ENCODE measurements at regions not wholly inside any gene's neighbourhood (a gene's known extent, or its start where the extent isn't known, plus 50 kb on each side); places are given as distances from the start of the nearest gene placed in this dataset.

GRCh38 chr3:94896994-94897393 is 834.1 kb downstream of the NSUN3 start:
- DNase-seq = no peak

- no peak for DNase-seq
These were observed 841.4 kb downstream of the NSUN3 start for GRCh38 chr3:94904156-94904674.

DNA sequence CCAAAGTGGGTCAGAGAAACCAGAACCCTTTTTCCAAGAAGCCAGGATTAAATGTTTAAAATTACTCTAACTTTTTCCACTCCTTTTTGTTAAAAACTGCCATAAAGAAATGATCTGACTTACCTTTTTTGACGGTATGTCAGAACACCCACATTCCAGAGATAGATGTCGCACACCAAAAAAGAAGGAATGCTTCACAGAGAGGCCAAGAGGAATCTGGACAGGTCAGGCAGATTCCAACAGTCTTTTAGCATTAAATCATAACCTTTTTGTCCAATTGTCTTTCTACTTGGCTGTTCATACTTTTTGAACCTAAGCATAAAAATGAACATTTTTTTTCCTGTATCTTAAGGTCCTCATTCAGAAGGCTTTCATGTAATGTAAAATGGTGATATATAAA is 846.9 kb downstream of the NSUN3 start:
- no peak for DNase-seq

DNA sequence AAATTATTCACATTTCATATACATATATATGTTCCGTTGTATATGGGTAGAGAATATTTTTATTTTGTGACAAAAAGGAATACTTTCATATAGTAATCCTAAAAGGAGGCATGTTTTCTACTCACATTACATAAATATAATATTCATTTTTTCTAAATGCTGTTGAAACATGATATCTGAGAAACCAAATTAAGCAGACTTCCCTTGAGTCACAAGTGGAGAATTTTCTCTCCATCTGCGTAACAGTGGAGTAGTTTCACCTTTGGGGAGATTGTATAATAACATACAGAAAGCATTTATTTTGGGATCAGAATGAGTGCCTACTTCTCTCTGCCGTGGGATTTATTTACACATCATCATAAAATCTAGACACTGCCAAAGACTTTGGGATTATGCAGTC is 849.8 kb downstream of the NSUN3 start:
- DNase-seq = no peak

GRCh38 chr3:94927175-94927574 is 864.3 kb downstream of the NSUN3 start:
- DNase-seq = no peak

- DNase-seq = no peak
These were observed 866.1 kb downstream of the NSUN3 start for GRCh38 chr3:94928921-94929320.

GRCh38 chr3:94935738-94936580 is 873.1 kb downstream of the NSUN3 start:
- no peak for DNase-seq

DNA sequence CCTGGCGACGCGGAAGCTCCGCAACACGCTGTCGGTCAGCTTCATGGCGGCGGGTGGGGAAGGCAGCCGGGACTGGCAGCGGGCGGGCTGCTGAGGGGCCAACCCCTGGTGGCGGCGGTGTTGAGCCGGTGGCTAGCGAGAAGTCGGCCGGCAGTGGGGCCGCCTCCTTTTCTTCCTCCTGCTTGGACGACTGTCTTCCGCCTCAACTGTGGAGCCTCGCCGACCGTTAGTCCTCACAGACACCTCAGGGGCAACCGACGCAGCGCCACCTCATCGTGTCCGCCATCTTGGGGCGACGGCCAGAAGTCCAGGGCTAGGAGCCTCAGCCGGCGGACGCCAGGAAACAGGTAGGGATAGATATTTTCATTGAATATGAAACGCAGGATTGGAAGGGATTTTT is 875.1 kb downstream of the NSUN3 start:
- DNase-seq = no peak

DNA sequence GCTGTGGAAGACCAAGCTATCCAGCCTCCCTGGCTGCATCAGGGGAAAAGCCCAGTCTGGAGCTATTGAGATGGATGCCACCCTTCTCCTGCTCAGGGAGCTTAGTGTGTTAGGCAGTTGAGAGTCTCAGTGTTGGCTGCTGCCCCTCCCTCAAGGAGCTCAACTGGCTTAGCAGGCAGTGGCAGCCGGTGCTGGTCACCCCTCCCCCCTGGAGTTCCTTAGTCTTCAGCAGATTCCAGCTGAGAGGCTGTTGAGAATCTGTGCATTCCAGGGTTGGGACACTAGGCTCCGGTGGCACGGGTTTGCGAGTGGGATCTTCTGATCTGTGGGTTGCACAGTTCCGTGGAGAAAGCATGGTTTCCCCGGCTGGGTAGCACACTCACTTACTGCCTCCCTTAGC is 883.8 kb downstream of the NSUN3 start:
- DNase-seq = no peak

DNA sequence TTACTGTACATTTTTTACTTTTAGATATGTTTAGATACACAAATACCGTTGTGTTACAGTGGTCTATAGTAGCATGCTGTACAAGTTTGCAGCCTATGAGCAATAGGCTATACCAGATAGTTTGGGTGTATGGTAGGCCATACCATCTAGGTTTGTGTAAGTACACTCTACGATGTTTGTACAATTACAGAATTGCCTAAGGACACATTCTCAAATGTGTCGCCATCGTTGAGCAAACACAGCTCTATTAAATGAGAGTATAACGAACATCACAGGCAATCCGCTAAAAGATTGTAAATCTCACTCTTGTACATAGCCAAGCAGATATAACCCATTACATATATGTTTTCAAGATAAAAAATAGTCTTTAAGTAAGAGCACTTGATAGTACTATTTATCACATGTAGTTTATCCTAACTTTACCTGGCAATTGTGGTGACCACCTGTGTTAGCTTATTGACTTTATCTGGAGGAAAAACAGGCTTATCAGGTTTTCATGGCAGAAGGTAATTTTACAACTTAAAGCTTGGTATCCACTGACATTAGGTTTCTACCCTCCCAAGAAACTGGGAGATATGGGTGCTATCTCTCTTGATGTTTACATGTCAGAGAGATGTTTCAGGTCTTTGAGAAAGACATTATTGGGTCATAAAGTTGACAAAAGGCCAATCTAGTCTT is 898.7 kb downstream of the NSUN3 start:
- no peak for DNase-seq

DNA sequence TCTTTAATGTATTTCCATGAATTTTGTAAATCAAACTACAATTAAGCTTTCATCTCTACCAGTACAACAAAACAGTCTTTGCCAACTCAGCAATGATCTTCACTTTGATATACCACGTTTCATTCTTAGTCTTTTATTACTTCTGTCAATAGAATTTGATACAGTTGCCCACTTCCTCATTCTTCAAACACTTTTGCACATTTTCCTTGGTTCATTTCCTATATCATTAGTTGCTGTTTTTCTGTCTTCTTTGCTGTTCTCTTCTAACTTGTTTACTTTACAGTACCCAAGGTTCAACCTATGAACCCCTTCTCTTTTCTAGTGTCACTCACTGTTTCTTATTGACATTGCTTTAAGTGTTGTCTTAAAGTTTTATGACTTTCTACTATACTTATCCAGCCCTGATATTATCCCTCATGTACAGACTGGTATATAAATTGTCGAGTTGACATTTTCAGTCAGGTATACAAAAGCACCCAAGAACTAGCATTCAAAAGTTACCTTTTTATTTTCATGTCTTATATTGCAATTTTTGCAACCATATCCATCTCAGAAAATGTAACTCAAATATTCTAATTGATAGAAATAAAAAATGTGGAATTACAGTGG is 903.1 kb downstream of the NSUN3 start:
- no peak for DNase-seq

DNA sequence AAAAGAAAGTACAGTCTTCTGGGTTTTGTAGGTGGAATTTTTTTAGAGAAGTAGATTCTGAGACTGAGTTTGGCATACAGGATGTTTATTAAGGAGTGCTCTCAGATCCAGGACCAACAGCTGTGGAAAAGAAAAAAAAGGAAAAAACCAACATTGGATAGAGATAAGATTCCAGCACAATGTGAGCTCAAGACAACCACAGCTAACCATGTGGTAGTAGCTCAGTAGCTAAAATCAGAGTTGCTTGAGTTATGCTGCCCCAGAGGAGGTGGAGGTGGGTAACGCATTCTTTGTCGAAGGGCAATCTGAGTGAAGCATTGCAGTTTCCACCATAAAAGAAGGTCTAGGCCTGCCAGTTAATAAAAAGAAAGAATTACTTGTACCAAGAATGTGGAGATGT is 904.3 kb downstream of the NSUN3 start:
- DNase-seq = no peak

GRCh38 chr3:94968519-94968918 is 905.7 kb downstream of the NSUN3 start:
- no peak for DNase-seq

GRCh38 chr3:94972066-94972465 is 909.2 kb downstream of the NSUN3 start:
- no peak for DNase-seq

DNA sequence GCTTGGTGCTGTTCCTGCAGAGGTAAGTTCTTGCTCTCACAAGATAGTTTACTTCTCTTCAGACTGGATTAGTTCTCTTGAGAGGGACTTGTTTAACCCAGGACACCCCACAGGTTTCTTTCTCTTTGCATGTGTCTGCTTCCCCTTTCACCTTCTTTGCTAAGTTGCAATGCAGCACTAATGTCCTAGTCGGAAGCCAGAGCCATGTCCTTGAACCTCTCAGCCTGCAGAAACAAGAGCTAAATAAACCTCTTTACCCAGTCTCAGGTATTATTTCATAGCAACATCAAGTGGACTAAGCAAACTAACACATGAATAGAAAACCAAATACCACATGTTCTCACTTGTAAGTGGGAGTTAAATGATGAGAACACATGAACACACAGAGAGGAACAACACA is 915.2 kb downstream of the NSUN3 start:
- DNase-seq = no peak

GRCh38 chr3:94985778-94986177 is 922.9 kb downstream of the NSUN3 start:
- no peak for DNase-seq

GRCh38 chr3:94990952-94991705 is 928.3 kb downstream of the NSUN3 start:
- DNase-seq = no peak

DNA sequence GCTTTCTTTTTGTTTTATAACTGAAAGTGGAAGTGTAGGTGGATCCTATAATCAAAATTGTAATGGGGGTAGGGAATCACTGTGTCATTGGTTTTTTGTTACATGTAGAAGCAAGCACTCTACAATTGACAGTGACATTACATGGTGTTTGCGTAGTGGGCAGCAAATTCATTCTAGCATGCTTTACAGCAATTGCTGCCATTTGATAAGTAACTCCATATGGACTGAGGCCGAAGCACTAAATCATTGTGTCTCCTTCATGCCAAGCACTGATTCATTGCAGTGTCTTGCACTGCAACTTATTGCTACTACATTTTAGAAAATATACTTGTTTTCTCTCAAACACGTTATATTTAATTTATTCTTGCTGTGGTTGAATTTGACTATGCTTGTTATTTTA is 933.9 kb downstream of the NSUN3 start:
- DNase-seq = peak; percentile 61

DNA sequence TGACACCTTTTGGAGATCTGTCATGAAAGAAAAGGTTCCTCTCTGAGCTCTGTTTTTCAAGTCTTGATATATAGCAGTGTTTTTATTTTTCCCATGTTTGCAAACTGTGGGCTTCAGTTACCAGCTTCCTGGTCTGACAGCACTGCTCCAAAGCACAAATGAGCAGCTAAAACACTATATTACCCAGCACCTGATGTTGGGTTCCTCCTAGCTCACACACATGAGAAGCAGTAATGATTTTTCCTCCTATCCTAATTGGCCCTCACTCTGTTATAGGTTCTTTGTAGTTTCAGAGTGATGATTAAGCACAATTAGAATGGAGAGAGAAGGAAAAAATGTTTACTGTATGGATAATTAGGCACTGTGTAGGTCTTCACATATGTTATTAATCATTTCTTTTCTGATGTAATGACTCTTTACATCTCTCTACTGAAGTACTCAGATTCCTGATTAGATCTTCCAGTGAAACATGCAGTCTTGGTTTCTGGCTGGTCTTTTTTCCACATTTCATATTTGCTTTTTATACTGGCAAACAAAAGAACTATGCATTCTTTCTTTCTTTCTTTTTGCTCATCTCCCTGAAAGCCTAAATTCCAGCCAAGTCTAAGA is 939.7 kb downstream of the NSUN3 start:
- DNase-seq = peak; percentile 43

GRCh38 chr3:95028688-95029087 is 965.8 kb downstream of the NSUN3 start:
- no peak for DNase-seq

GRCh38 chr3:95029644-95030043 is 966.8 kb downstream of the NSUN3 start:
- DNase-seq = no peak

- no peak for DNase-seq
These were observed 973.7 kb downstream of the NSUN3 start for GRCh38 chr3:95036526-95037021.
